ENCODE measurements at regions not wholly inside any gene's neighbourhood (a gene's known extent, or its start where the extent isn't known, plus 50 kb on each side); places are given as distances from the start of the nearest gene placed in this dataset.

GRCh38 chr6:94095961-94096360, 676.6 kb upstream of the EPHA7 start:
- TF ChIP-seq SIN3A (IDR thresholded peaks at IDR 0.05; ENCODE audit: borderline replicate concordance, insufficient read depth, low read length), result no peak
- no peak for TF ChIP-seq POLR2AphosphoS5 (IDR thresholded peaks at IDR 0.05; ENCODE audit: low read depth, low read length)

Measured in PFSK-1 (cell line).